MM.1S (cell line): ENCODE measurements at regions not wholly inside any gene's neighbourhood (a gene's known extent, or its start where the extent isn't known, plus 50 kb on each side); places are given as distances from the start of the nearest gene placed in this dataset.

ENCODE experiments used
- DNase-seq: peaks from one replicate; pipeline ENCODE4 v3.0.0-alpha.2; 2015
- H2AFZ ChIP-seq: fragments of 300-600 bp; sonication (generic); 2 replicates; pipeline ENCODE4 v1.6.0; 2016; ENCODE audit warnings: antibody characterized with exemption, low read length
- H3F3A ChIP-seq: fragments of 300-600 bp; sonication (generic); 2 replicates; pipeline ENCODE4 v1.6.1; 2016; ENCODE audit warnings: mild to moderate bottlenecking, antibody characterized with exemption, low read length, moderate library complexity, mixed read lengths; ENCODE audit not compliant: insufficient read depth
- H3K27ac ChIP-seq: fragments of 300-600 bp; sonication (generic); 2 replicates; pipeline ENCODE4 v1.5.1; 2016; ENCODE audit warnings: mild to moderate bottlenecking, low read length
- H3K27me3 ChIP-seq: fragments of 300-600 bp; sonication (generic); replicated peaks from 2 replicates; pipeline ENCODE4 v1.6.0; 2016; ENCODE audit warnings: low read length; ENCODE audit not compliant: insufficient read depth
- H3K36me3 ChIP-seq: fragments of 300-600 bp; sonication (generic); replicated peaks from 2 replicates; pipeline ENCODE4 v1.6.1; 2016; ENCODE audit warnings: mild to moderate bottlenecking, low read length, mixed read lengths; ENCODE audit not compliant: insufficient read depth
- H3K4me1 ChIP-seq: fragments of 300-600 bp; sonication (generic); 2 replicates; pipeline ENCODE4 v1.6.1; 2016; ENCODE audit warnings: low read length, mixed read lengths
- H3K4me2 ChIP-seq: fragments of 300-600 bp; sonication (generic); 2 replicates; pipeline ENCODE4 v1.6.0; 2016; ENCODE audit warnings: low read depth, low read length
- H3K4me3 ChIP-seq: fragments of 300-600 bp; sonication (generic); 2 replicates; pipeline ENCODE4 v1.5.1; 2016; ENCODE audit warnings: low read length, mixed read lengths
- H3K79me2 ChIP-seq: fragments of 300-600 bp; sonication (generic); 2 replicates; pipeline ENCODE4 v1.6.1; 2016; ENCODE audit warnings: mixed run types, low read length, mixed read lengths
- H3K9ac ChIP-seq: fragments of 300-600 bp; sonication (generic); 2 replicates; pipeline ENCODE4 v1.6.1; 2016; ENCODE audit warnings: low read length, mixed read lengths
- H3K9me2 ChIP-seq: fragments of 300-600 bp; sonication (generic); replicated peaks from 2 replicates; pipeline ENCODE4 v1.6.1; 2016; ENCODE audit warnings: mild to moderate bottlenecking, low read length, mixed read lengths; ENCODE audit not compliant: insufficient read depth
- H3K9me3 ChIP-seq: fragments of 300-600 bp; sonication (generic); replicated peaks from 2 replicates; pipeline ENCODE4 v1.6.1; 2016; ENCODE audit warnings: mild to moderate bottlenecking, low read length, mixed read lengths; ENCODE audit not compliant: insufficient read depth
- H4K20me1 ChIP-seq: fragments of 300-600 bp; sonication (generic); 2 replicates; pipeline ENCODE4 v1.6.1; 2016; ENCODE audit warnings: mild to moderate bottlenecking, low read length, moderate library complexity, mixed read lengths; ENCODE audit not compliant: insufficient read depth
- CTCF ChIP-seq: fragments of 300-600 bp; sonication (generic); IDR thresholded peaks from 2 replicates; pipeline ENCODE4 v1.5.1; 2016; ENCODE audit warnings: antibody characterized with exemption, low read length, mixed read lengths
- EZH2 ChIP-seq: fragments of 300-600 bp; sonication (generic); optimal IDR thresholded peaks from 2 replicates; pipeline ENCODE3; 2017; ENCODE audit warnings: low read depth, mild to moderate bottlenecking, antibody characterized with exemption, low read length, mixed read lengths
- EZH2phosphoT487 ChIP-seq: fragments of 300-600 bp; sonication (generic); IDR thresholded peaks from 2 replicates; pipeline ENCODE4 v1.6.1; 2018; ENCODE audit warnings: antibody characterized with exemption, low read length

DNA sequence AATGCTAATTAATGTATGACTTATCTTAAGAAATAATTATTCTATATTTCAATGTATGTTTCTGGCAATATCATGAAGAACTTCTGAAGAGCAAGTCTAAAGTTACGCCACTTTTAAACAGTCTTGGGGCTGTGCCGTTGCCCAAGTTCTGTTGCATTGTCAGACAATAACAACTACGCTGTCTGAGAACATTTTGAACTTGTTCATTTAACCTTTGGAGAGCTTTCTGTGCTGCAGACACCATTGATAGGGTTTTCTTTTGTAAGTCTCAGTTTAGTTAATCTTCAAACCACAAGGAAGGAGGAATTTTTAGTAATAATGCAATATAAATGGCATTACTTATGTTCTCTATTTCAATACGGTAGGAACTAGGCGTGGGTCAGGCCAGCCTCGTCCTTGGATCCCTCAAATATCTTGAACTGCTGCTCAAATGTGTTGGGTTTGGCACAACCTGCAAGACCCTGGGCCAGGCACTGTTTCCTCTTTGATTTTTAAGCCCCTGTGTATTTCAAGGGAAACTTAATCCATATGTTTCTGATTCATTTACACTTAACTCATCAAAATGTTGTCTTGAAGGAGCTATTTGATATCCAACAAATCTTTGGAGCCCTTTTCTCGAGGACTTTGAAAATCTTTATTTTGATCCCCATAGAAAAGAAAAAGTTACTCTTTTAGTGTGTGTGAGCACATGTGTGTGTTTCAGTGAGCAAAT, 215.5 kb downstream of the INHBA start:
- TF ChIP-seq EZH2 (no peak), EZH2phosphoT487 (no peak), CTCF (no peak)
- Histone ChIP-seq H3K27ac (no peak overlapping the region), H3K4me1 (no peaks in the 10 kb centered on the region), H3F3A (no peaks in the 10 kb centered on the region), H3K4me3 (no peak overlapping the region), H3K27me3 (no peaks in the 10 kb centered on the region), H3K9ac (no peak overlapping the region), H4K20me1 (no peaks in the 10 kb centered on the region), H3K36me3 (no peaks in the 10 kb centered on the region), H2AFZ (no peak overlapping the region), H3K9me3 (no peaks in the 10 kb centered on the region), H3K9me2 (no peaks in the 10 kb centered on the region), H3K79me2 (no peaks in the 10 kb centered on the region), H3K4me2 (no peak overlapping the region)
- DNase-seq, result no peak

GRCh38 chr7:41481353-41481752, 221.5 kb downstream of the INHBA start:
- H3K4me3 ChIP-seq, result no peak overlapping the region
- H3K4me2 ChIP-seq, result no peak overlapping the region
- H3K27me3 ChIP-seq, result no peaks in the 10 kb centered on the region
- H3K9me2 ChIP-seq, result no peaks in the 10 kb centered on the region
- no peaks in the 10 kb centered on the region for H3K4me1 ChIP-seq
- no peaks in the 10 kb centered on the region for H3K79me2 ChIP-seq
- no peaks in the 10 kb centered on the region for H3K9me3 ChIP-seq
- H3K36me3 ChIP-seq, result no peaks in the 10 kb centered on the region
- no peaks in the 10 kb centered on the region for H3F3A ChIP-seq
- DNase-seq, result no peak
- H2AFZ ChIP-seq, result no peak overlapping the region
- no peak overlapping the region for H3K27ac ChIP-seq
- TF ChIP-seq EZH2, result no peak
- TF ChIP-seq EZH2phosphoT487, result no peak
- no peak for TF ChIP-seq CTCF
- no peaks in the 10 kb centered on the region for H4K20me1 ChIP-seq
- no peak overlapping the region for H3K9ac ChIP-seq

GRCh38 chr7:41478187-41478586, 224.7 kb downstream of the INHBA start:
- Histone ChIP-seq H3K79me2 (no peaks in the 10 kb centered on the region), H3K4me2 (no peak overlapping the region), H2AFZ (no peak overlapping the region), H3K9me2 (no peaks in the 10 kb centered on the region), H3K27ac (no peak overlapping the region), H4K20me1 (no peaks in the 10 kb centered on the region), H3K9ac (no peak overlapping the region), H3K9me3 (no peaks in the 10 kb centered on the region), H3K36me3 (no peaks in the 10 kb centered on the region), H3F3A (no peaks in the 10 kb centered on the region), H3K4me1 (no peaks in the 10 kb centered on the region), H3K27me3 (no peaks in the 10 kb centered on the region), H3K4me3 (no peak overlapping the region)
- TF ChIP-seq EZH2phosphoT487 (no peak), EZH2 (no peak), CTCF (no peak)
- no peak for DNase-seq
